ENCODE measurements at regions not wholly inside any gene's neighbourhood (a gene's known extent, or its start where the extent isn't known, plus 50 kb on each side); places are given as distances from the start of the nearest gene placed in this dataset.

GRCh38 chr11:92881940-92882450 lies 87.5 kb upstream of the MTNR1B start:
- peaks cover 27% of the 10 kb centered on the region for H3K36me3 Mint-ChIP-seq (ENCODE audit: low read depth)
- no peak overlapping the region for H3K27ac ChIP-seq (ENCODE audit: low read depth)
- 0 out of 2 replicates have a peak, but pooled peaks cover 7% of the 10 kb centered on the region for H3K9me2 ChIP-seq (ENCODE audit: insufficient read depth)
- no peak overlapping the region for H3K4me3 Mint-ChIP-seq
- no peak overlapping the region for H3K4me2 ChIP-seq
- DNase-seq (ENCODE audit: low spot score) (no peak), ATAC-seq (no peak)
- no peaks in the 10 kb centered on the region for H4K20me1 ChIP-seq (replicated peaks; ENCODE audit: insufficient read depth)
- no peaks in the 10 kb centered on the region for H3K79me2 ChIP-seq (replicated peaks; ENCODE audit: insufficient read depth)
- H3K27me3 ChIP-seq (ENCODE audit: insufficient read depth) = no peaks in the 10 kb centered on the region
- peaks cover 3% of the 10 kb centered on the region; the same call in 1 of the 2 replicates for H3K4me1 ChIP-seq (ENCODE audit: insufficient read depth)
- peaks cover 4% of the 10 kb centered on the region for H3K27me3 Mint-ChIP-seq (ENCODE audit: insufficient read depth, low read depth, poor library complexity)
- no peak overlapping the region for H3K27ac Mint-ChIP-seq
- TF ChIP-seq, protein P1, sequence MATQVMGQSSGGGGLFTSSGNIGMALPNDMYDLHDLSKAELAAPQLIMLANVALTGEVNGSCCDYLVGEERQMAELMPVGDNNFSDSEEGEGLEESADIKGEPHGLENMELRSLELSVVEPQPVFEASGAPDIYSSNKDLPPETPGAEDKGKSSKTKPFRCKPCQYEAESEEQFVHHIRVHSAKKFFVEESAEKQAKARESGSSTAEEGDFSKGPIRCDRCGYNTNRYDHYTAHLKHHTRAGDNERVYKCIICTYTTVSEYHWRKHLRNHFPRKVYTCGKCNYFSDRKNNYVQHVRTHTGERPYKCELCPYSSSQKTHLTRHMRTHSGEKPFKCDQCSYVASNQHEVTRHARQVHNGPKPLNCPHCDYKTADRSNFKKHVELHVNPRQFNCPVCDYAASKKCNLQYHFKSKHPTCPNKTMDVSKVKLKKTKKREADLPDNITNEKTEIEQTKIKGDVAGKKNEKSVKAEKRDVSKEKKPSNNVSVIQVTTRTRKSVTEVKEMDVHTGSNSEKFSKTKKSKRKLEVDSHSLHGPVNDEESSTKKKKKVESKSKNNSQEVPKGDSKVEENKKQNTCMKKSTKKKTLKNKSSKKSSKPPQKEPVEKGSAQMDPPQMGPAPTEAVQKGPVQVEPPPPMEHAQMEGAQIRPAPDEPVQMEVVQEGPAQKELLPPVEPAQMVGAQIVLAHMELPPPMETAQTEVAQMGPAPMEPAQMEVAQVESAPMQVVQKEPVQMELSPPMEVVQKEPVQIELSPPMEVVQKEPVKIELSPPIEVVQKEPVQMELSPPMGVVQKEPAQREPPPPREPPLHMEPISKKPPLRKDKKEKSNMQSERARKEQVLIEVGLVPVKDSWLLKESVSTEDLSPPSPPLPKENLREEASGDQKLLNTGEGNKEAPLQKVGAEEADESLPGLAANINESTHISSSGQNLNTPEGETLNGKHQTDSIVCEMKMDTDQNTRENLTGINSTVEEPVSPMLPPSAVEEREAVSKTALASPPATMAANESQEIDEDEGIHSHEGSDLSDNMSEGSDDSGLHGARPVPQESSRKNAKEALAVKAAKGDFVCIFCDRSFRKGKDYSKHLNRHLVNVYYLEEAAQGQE (IDR thresholded peaks at IDR 0.05; ENCODE audit: unreplicated experiment) = no peak
- TF ChIP-seq, protein P2, sequence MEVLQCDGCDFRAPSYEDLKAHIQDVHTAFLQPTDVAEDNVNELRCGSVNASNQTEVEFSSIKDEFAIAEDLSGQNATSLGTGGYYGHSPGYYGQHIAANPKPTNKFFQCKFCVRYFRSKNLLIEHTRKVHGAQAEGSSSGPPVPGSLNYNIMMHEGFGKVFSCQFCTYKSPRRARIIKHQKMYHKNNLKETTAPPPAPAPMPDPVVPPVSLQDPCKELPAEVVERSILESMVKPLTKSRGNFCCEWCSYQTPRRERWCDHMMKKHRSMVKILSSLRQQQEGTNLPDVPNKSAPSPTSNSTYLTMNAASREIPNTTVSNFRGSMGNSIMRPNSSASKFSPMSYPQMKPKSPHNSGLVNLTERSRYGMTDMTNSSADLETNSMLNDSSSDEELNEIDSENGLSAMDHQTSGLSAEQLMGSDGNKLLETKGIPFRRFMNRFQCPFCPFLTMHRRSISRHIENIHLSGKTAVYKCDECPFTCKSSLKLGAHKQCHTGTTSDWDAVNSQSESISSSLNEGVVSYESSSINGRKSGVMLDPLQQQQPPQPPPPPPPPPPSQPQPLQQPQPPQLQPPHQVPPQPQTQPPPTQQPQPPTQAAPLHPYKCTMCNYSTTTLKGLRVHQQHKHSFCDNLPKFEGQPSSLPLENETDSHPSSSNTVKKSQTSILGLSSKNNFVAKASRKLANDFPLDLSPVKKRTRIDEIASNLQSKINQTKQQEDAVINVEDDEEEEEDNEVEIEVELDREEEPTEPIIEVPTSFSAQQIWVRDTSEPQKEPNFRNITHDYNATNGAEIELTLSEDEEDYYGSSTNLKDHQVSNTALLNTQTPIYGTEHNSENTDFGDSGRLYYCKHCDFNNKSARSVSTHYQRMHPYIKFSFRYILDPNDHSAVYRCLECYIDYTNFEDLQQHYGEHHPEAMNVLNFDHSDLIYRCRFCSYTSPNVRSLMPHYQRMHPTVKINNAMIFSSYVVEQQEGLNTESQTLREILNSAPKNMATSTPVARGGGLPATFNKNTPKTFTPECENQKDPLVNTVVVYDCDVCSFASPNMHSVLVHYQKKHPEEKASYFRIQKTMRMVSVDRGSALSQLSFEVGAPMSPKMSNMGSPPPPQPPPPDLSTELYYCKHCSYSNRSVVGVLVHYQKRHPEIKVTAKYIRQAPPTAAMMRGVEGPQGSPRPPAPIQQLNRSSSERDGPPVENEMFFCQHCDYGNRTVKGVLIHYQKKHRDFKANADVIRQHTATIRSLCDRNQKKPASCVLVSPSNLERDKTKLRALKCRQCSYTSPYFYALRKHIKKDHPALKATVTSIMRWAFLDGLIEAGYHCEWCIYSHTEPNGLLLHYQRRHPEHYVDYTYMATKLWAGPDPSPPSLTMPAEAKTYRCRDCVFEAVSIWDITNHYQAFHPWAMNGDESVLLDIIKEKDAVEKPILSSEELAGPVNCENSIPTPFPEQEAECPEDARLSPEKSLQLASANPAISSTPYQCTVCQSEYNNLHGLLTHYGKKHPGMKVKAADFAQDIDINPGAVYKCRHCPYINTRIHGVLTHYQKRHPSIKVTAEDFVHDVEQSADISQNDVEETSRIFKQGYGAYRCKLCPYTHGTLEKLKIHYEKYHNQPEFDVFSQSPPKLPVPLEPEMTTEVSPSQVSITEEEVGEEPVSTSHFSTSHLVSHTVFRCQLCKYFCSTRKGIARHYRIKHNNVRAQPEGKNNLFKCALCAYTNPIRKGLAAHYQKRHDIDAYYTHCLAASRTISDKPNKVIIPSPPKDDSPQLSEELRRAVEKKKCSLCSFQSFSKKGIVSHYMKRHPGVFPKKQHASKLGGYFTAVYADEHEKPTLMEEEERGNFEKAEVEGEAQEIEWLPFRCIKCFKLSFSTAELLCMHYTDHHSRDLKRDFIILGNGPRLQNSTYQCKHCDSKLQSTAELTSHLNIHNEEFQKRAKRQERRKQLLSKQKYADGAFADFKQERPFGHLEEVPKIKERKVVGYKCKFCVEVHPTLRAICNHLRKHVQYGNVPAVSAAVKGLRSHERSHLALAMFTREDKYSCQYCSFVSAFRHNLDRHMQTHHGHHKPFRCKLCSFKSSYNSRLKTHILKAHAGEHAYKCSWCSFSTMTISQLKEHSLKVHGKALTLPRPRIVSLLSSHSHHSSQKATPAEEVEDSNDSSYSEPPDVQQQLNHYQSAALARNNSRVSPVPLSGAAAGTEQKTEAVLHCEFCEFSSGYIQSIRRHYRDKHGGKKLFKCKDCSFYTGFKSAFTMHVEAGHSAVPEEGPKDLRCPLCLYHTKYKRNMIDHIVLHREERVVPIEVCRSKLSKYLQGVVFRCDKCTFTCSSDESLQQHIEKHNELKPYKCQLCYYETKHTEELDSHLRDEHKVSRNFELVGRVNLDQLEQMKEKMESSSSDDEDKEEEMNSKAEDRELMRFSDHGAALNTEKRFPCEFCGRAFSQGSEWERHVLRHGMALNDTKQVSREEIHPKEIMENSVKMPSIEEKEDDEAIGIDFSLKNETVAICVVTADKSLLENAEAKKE (CRISPR knock-in tag; IDR thresholded peaks at IDR 0.05) = no peak
- TF ChIP-seq NANOG (IDR thresholded peaks at IDR 0.05; ENCODE audit: borderline replicate concordance) (no peak), CREB1 (CRISPR knock-in tag; IDR thresholded peaks at IDR 0.05; ENCODE audit: low read depth) (no peak), JUNB (IDR thresholded peaks at IDR 0.05; ENCODE audit: unreplicated experiment) (no peak), STAT1 (IDR thresholded peaks at IDR 0.05; ENCODE audit: unreplicated experiment) (no peak), EZH2phosphoT487 (IDR thresholded peaks at IDR 0.05; ENCODE audit: unreplicated experiment) (no peak), POLR2AphosphoS5 (IDR thresholded peaks at IDR 0.05; ENCODE audit: low read depth) (no peak), ZNF114 (CRISPR knock-in tag; IDR thresholded peaks at IDR 0.05) (no peak), ZNF331 (CRISPR knock-in tag; IDR thresholded peaks at IDR 0.05; ENCODE audit: low read depth) (no peak), EZH2 (IDR thresholded peaks at IDR 0.05; ENCODE audit: low read depth, unreplicated experiment) (no peak)
- TF ChIP-seq, protein P3, sequence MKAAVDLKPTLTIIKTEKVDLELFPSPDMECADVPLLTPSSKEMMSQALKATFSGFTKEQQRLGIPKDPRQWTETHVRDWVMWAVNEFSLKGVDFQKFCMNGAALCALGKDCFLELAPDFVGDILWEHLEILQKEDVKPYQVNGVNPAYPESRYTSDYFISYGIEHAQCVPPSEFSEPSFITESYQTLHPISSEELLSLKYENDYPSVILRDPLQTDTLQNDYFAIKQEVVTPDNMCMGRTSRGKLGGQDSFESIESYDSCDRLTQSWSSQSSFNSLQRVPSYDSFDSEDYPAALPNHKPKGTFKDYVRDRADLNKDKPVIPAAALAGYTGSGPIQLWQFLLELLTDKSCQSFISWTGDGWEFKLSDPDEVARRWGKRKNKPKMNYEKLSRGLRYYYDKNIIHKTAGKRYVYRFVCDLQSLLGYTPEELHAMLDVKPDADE (IDR thresholded peaks at IDR 0.05) = no peak
- TF ChIP-seq, protein P4, sequence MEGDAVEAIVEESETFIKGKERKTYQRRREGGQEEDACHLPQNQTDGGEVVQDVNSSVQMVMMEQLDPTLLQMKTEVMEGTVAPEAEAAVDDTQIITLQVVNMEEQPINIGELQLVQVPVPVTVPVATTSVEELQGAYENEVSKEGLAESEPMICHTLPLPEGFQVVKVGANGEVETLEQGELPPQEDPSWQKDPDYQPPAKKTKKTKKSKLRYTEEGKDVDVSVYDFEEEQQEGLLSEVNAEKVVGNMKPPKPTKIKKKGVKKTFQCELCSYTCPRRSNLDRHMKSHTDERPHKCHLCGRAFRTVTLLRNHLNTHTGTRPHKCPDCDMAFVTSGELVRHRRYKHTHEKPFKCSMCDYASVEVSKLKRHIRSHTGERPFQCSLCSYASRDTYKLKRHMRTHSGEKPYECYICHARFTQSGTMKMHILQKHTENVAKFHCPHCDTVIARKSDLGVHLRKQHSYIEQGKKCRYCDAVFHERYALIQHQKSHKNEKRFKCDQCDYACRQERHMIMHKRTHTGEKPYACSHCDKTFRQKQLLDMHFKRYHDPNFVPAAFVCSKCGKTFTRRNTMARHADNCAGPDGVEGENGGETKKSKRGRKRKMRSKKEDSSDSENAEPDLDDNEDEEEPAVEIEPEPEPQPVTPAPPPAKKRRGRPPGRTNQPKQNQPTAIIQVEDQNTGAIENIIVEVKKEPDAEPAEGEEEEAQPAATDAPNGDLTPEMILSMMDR (conservative IDR thresholded peaks at IDR 0.05; ENCODE audit: low read depth in 2 of 2) = no peak
- H3K9me3 Mint-ChIP-seq = no peaks in the 10 kb centered on the region
- peaks cover 5% of the 10 kb centered on the region; the same call in 2 of the 3 replicates for H3K4me1 Mint-ChIP-seq
- H3K36me3 ChIP-seq (ENCODE audit: insufficient read depth) = 0 out of 2 replicates have a peak, but pooled peaks cover 4% of the 10 kb centered on the region
- no peaks in the 10 kb centered on the region for H3F3A ChIP-seq (replicated peaks; ENCODE audit: low read depth)
- no peak overlapping the region for H2AFZ ChIP-seq
- H3K4me3 ChIP-seq = no peak overlapping the region

Data from GM23338 (cell line).